Neural cell (in vitro differentiated cells): ENCODE measurements at regions not wholly inside any gene's neighbourhood (a gene's known extent, or its start where the extent isn't known, plus 50 kb on each side); places are given as distances from the start of the nearest gene placed in this dataset.
"Not testable (repeated sequence)": the region's sequence is repeated elsewhere in the genome, so short reads cannot be mapped to it uniquely, and the experiment has no call there.

ENCODE experiments used
- CTCF ChIP-seq: fragments of 450-650 bp; IDR thresholded peaks from 2 replicates; pipeline ENCODE4 v1.5.1; 2014; ENCODE audit warnings: antibody characterized with exemption, mild to moderate bottlenecking, moderate library complexity; ENCODE audit not compliant: poor library complexity, severe bottlenecking
- EP300 ChIP-seq: fragments of 450-650 bp; conservative IDR thresholded peaks from 2 replicates; pipeline ENCODE4 v1.6.1; 2014; ENCODE audit warnings: antibody characterized with exemption, mild to moderate bottlenecking, moderate library complexity; ENCODE audit not compliant: poor library complexity, severe bottlenecking
- MXI1 ChIP-seq: fragments of 450-650 bp; conservative IDR thresholded peaks from 2 replicates; pipeline ENCODE4 v1.6.1; 2014; ENCODE audit warnings: antibody characterized with exemption, mild to moderate bottlenecking; ENCODE audit not compliant: poor library complexity, severe bottlenecking
- POLR2AphosphoS5 ChIP-seq: IDR thresholded peaks from 2 replicates; pipeline ENCODE4 v1.6.1; 2012
- REST ChIP-seq: IDR thresholded peaks from 2 replicates; pipeline ENCODE4 v1.6.1; 2012; ENCODE audit warnings: borderline replicate concordance

- TF ChIP-seq CTCF, POLR2AphosphoS5, REST, MXI1, EP300: not testable (repeated sequence)
Measured at GRCh38 chr14:103245624-103246031, 88.4 kb upstream of the EIF5 start.
